ENCODE measurements at regions not wholly inside any gene's neighbourhood (a gene's known extent, or its start where the extent isn't known, plus 50 kb on each side); places are given as distances from the start of the nearest gene placed in this dataset.

GRCh38 chr13:39893808-39894207 is 238.3 kb downstream of the COG6 start:
- ChIA-PET POLR2A (no interaction called here), CTCF (no interaction called here)
- no peak for DNase-seq (ENCODE audit: extremely low spot score)
- TF ChIP-seq FOXM1 (IDR thresholded peaks at IDR 0.05; ENCODE audit: borderline replicate concordance) (no peak), L3MBTL2 (conservative IDR thresholded peaks at IDR 0.05) (no peak), PKNOX1 (IDR thresholded peaks at IDR 0.05) (no peak), FOXA1 (IDR thresholded peaks at IDR 0.05) (no peak), ARNT (IDR thresholded peaks at IDR 0.05) (no peak), ZNF384 (IDR thresholded peaks at IDR 0.05) (no peak), NFRKB (IDR thresholded peaks at IDR 0.05) (no peak)

- ChIA-PET POLR2A (no interaction called here), CTCF (no interaction called here)
- TF ChIP-seq HDGF (IDR thresholded peaks at IDR 0.05; ENCODE audit: borderline replicate concordance) (no peak), NFRKB (IDR thresholded peaks at IDR 0.05) (no peak), FOXK2 (IDR thresholded peaks at IDR 0.05) (no peak), ARNT (IDR thresholded peaks at IDR 0.05) (no peak), PKNOX1 (IDR thresholded peaks at IDR 0.05) (no peak), LEF1 (IDR thresholded peaks at IDR 0.05; ENCODE audit: borderline replicate concordance) (no peak), SP1 (IDR thresholded peaks at IDR 0.05) (no peak), L3MBTL2 (conservative IDR thresholded peaks at IDR 0.05) (no peak), FOXA1 (IDR thresholded peaks at IDR 0.05) (no peak), SUZ12 (IDR thresholded peaks at IDR 0.05) (no peak), ELF4 (IDR thresholded peaks at IDR 0.05) (no peak), CTBP1 (IDR thresholded peaks at IDR 0.05; ENCODE audit: borderline replicate concordance) (no peak), ZNF384 (IDR thresholded peaks at IDR 0.05) (no peak), FOXM1 (IDR thresholded peaks at IDR 0.05; ENCODE audit: borderline replicate concordance) (no peak), BHLHE40 (IDR thresholded peaks at IDR 0.05; ENCODE audit: borderline replicate concordance) (no peak), TARDBP (IDR thresholded peaks at IDR 0.05) (no peak)
- no peak for DNase-seq (ENCODE audit: extremely low spot score)
These were observed 239.1 kb downstream of the COG6 start for GRCh38 chr13:39894586-39894985.

- no peak for DNase-seq (ENCODE audit: extremely low spot score)
- TF ChIP-seq ELF4 (IDR thresholded peaks at IDR 0.05): no peak
- TF ChIP-seq ZNF384 (IDR thresholded peaks at IDR 0.05): no peak
- no peak for TF ChIP-seq L3MBTL2 (conservative IDR thresholded peaks at IDR 0.05)
- TF ChIP-seq CTBP1 (IDR thresholded peaks at IDR 0.05; ENCODE audit: borderline replicate concordance): no peak
- TF ChIP-seq TARDBP (IDR thresholded peaks at IDR 0.05): no peak
- TF ChIP-seq FOXK2 (IDR thresholded peaks at IDR 0.05): no peak
- TF ChIP-seq FOXM1 (IDR thresholded peaks at IDR 0.05; ENCODE audit: borderline replicate concordance): no peak
- no peak for TF ChIP-seq SP1 (IDR thresholded peaks at IDR 0.05)
- no peak for TF ChIP-seq NFRKB (IDR thresholded peaks at IDR 0.05)
- no peak for TF ChIP-seq PKNOX1 (IDR thresholded peaks at IDR 0.05)
- CTCF ChIA-PET: no interaction called here
- POLR2A ChIA-PET: no interaction called here
These were observed 239.8 kb downstream of the COG6 start for GRCh38 chr13:39895254-39895653.

GRCh38 chr13:39897636-39898035 is 242.2 kb downstream of the COG6 start:
- no peak for DNase-seq (ENCODE audit: extremely low spot score)
- ChIA-PET CTCF (no interaction called here), POLR2A (no interaction called here)
- no peak for TF ChIP-seq ARNT (IDR thresholded peaks at IDR 0.05)
- TF ChIP-seq SP1 (IDR thresholded peaks at IDR 0.05): no peak
- no peak for TF ChIP-seq SUZ12 (IDR thresholded peaks at IDR 0.05)
- no peak for TF ChIP-seq FOXM1 (IDR thresholded peaks at IDR 0.05; ENCODE audit: borderline replicate concordance)
- no peak for TF ChIP-seq TARDBP (IDR thresholded peaks at IDR 0.05)

- ChIA-PET POLR2A (no interaction called here), CTCF (no interaction called here)
- DNase-seq (ENCODE audit: extremely low spot score): no peak
- TF ChIP-seq TARDBP (IDR thresholded peaks at IDR 0.05): no peak
These were observed 244.8 kb downstream of the COG6 start for GRCh38 chr13:39900106-39900750.

GRCh38 chr13:39904959-39905358 is 249.5 kb downstream of the COG6 start:
- TF ChIP-seq ZNF384 (IDR thresholded peaks at IDR 0.05) (no peak), ELF4 (IDR thresholded peaks at IDR 0.05) (no peak), BHLHE40 (IDR thresholded peaks at IDR 0.05; ENCODE audit: borderline replicate concordance) (no peak), FOXM1 (IDR thresholded peaks at IDR 0.05; ENCODE audit: borderline replicate concordance) (no peak), LEF1 (IDR thresholded peaks at IDR 0.05; ENCODE audit: borderline replicate concordance) (no peak), NFRKB (IDR thresholded peaks at IDR 0.05) (no peak), FOXK2 (IDR thresholded peaks at IDR 0.05) (no peak), FOXA1 (IDR thresholded peaks at IDR 0.05) (no peak), HDGF (IDR thresholded peaks at IDR 0.05; ENCODE audit: borderline replicate concordance) (no peak), PKNOX1 (IDR thresholded peaks at IDR 0.05) (no peak), TARDBP (IDR thresholded peaks at IDR 0.05) (no peak), SUZ12 (IDR thresholded peaks at IDR 0.05) (no peak), L3MBTL2 (conservative IDR thresholded peaks at IDR 0.05) (no peak), ARNT (IDR thresholded peaks at IDR 0.05) (no peak), CTBP1 (IDR thresholded peaks at IDR 0.05; ENCODE audit: borderline replicate concordance) (no peak)
- ChIA-PET POLR2A (no interaction called here), CTCF (no interaction called here)

More at GRCh38 chr13:39904959-39905358, 249.5 kb downstream of the COG6 start:
- no peak for DNase-seq (ENCODE audit: extremely low spot score)
